ENCODE measurements at regions not wholly inside any gene's neighbourhood (a gene's known extent, or its start where the extent isn't known, plus 50 kb on each side); places are given as distances from the start of the nearest gene placed in this dataset.

GRCh38 chr21:15455819-15456462 lies 273.8 kb upstream of the USP25 start (continued):
- peak; percentile 40; the same call in 1 of the 2 replicates for TF ChIP-seq ZSCAN31 (CRISPR knock-in tag; IDR thresholded peaks at IDR 0.05; ENCODE audit: low read depth)
- no peak for TF ChIP-seq ZNF235 (CRISPR knock-in tag; IDR thresholded peaks at IDR 0.05; ENCODE audit: borderline replicate concordance)
- TF ChIP-seq HMG20A (CRISPR knock-in tag; IDR thresholded peaks at IDR 0.05; ENCODE audit: borderline replicate concordance) = peak; percentile 73; the same call in 1 of the 2 replicates
- TF ChIP-seq POLR2AphosphoS5 (IDR thresholded peaks at IDR 0.05; ENCODE audit: low read depth, low read length) = peak; percentile 37; the same call in 1 of the 2 replicates
- peak; percentile 39; the same call in 1 of the 2 replicates for TF ChIP-seq BCL3 (CRISPR knock-in tag; IDR thresholded peaks at IDR 0.05)
- TF ChIP-seq KAT8 (CRISPR knock-in tag; IDR thresholded peaks at IDR 0.05) = peak; percentile 66; the same call in 1 of the 2 replicates
- TF ChIP-seq TOPORS (CRISPR knock-in tag; IDR thresholded peaks at IDR 0.05) = 0 out of 2 replicates have a peak, but pooled peaks have one; percentile 26
- TF ChIP-seq FOXJ3 (CRISPR knock-in tag; IDR thresholded peaks at IDR 0.05; ENCODE audit: borderline replicate concordance) = peak; percentile 63; the same call in 1 of the 2 replicates
- no peak for TF ChIP-seq ZNF597 (CRISPR knock-in tag; IDR thresholded peaks at IDR 0.05)
- no peak for TF ChIP-seq XBP1 (CRISPR knock-in tag; IDR thresholded peaks at IDR 0.05)
- no peak for TF ChIP-seq PBX2 (CRISPR knock-in tag; IDR thresholded peaks at IDR 0.05)
- TF ChIP-seq CCAR2 (optimal IDR thresholded peaks at IDR 0.05; ENCODE audit: low read depth, low read length) = no peak
- TF ChIP-seq ZNF607 (CRISPR knock-in tag; IDR thresholded peaks at IDR 0.05; ENCODE audit: borderline replicate concordance) = no peak
- peak; percentile 22; the same call in 1 of the 2 replicates for TF ChIP-seq ZNF770 (CRISPR knock-in tag; IDR thresholded peaks at IDR 0.05)
- TF ChIP-seq ISX (CRISPR knock-in tag; conservative IDR thresholded peaks at IDR 0.05) = 0 out of 2 replicates have a peak, but pooled peaks have one; percentile 48
- no peak for TF ChIP-seq THYN1 (CRISPR knock-in tag; IDR thresholded peaks at IDR 0.05; ENCODE audit: borderline replicate concordance, low read depth)
- no peak for TF ChIP-seq ZNF691 (CRISPR knock-in tag; IDR thresholded peaks at IDR 0.05; ENCODE audit: borderline replicate concordance, low read depth)
- TF ChIP-seq RFXANK (CRISPR knock-in tag; IDR thresholded peaks at IDR 0.05) = no peak
- no peak for TF ChIP-seq DZIP1 (CRISPR knock-in tag; IDR thresholded peaks at IDR 0.05)
- TF ChIP-seq ZNF383 (CRISPR knock-in tag; IDR thresholded peaks at IDR 0.05; ENCODE audit: borderline replicate concordance) = no peak
- no peak for TF ChIP-seq PTBP1 (IDR thresholded peaks at IDR 0.05; ENCODE audit: low read depth, low read length, poor library complexity, severe bottlenecking)
